Umbilical cord (tissue), 1 donor: ENCODE measurements at regions not wholly inside any gene's neighbourhood (a gene's known extent, or its start where the extent isn't known, plus 50 kb on each side); places are given as distances from the start of the nearest gene placed in this dataset.
"Not testable (repeated sequence)": the region's sequence is repeated elsewhere in the genome, so short reads cannot be mapped to it uniquely, and the experiment has no call there.

Experiments
- DNase-seq: peaks from one replicate; pipeline ENCODE4 v3.0.0-alpha.2; 2015; ENCODE audit warnings: low spot score

DNA sequence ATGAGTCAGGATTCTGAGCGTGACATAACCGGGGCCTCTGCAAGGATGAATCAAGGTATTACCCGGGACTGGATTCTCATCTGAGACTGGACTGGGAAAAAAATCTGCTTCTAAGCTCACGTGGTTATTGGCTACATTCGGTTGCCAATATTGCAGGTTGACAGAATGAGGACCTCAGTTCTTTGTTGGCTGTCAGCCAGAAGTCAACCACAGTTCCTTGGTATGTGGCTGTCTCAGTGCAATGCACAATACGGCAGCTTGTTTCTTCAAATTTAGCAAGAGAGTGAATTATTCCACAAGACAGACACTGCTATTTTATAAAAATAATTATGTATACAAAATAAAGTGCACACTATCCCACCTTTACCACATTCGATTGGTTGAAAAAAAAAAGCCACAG lies 424.2 kb downstream of the KLHL4 start:
- DNase-seq = no peak

GRCh38 chrX:87961471-87961870 lies 443.9 kb downstream of the KLHL4 start:
- no peak for DNase-seq

DNA sequence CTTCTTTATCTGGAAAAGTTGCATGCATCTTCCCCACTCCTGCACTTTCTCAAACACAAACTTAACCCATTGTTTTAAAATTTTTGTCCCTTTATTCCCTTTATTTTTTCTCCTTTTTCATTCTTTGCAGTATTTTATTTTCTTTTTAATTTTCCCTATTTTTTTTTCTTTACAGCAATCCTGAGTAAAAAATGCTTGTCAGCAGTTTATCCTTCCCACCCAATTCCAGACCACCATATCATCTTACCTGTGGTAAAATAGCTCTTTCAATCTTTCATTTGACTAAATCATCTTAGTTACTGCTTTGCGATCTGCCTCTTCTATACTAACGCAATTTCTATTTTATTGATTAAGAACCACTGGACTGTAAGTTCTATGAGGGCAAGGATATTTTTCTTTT lies 450.5 kb downstream of the KLHL4 start:
- no peak for DNase-seq

DNA sequence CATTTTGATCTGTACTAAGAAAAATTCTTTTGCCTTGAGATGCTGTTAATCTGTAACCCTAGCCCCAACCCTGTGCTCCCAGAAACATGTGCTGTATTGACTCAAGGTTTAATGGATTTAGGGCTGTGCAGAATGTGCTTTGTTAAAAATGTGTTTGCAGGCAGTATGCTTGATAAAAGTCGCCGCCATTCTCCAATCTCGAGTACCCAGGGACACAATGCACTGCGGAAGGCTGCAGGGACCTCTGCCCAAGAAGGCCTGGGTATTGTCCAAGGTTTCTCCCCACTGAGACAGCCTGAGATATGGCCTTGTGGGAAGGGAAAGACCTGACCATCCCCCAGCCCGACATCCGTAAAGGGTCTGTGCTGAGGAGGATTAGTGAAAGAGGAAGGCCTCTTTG lies 454.5 kb downstream of the KLHL4 start:
- DNase-seq = peak; percentile 3

GRCh38 chrX:87975365-87975764 lies 457.8 kb downstream of the KLHL4 start:
- DNase-seq = no peak

GRCh38 chrX:88007873-88008272 lies 490.3 kb downstream of the KLHL4 start:
- not testable (repeated sequence) for DNase-seq

DNA sequence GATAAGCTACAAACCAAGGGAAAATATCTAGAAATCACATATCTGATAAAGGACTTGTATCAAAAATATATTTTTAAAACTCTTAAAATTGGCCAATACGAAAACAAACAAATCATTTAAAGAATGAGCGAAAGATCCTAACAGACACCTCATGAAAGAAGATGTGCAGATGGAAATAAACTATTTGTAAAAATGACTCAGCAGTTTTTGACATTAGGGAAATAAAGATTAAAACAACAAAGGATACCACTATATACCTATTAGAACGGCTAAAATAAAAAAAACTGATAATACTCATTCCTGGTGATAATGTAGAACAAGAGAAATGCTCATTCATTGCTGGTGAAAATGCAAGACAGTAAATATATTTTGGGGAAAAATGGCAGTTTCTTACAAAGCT lies 506.4 kb downstream of the KLHL4 start:
- no peak for DNase-seq

- no peak for DNase-seq
These were observed 554.9 kb downstream of the KLHL4 start for GRCh38 chrX:88072339-88073030.

DNA sequence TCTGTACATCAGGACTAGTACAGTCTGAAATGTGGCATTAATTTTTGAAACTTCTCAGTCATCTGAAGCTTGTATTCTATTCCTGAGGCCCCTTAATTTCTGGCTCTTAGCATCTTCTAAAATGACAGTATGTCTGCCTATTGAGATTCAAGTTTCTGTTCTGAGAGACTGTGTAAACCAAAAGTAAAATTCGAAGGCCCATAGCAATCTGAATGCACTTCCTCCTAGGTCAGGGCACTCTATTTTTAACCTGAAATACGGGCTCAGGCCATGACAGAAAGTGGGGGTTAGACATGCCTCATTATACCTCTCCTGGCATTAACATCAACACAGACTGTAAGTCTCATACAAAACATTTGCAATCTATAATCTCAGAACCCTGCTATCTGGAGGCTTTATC lies 584.4 kb downstream of the KLHL4 start:
- DNase-seq = no peak

DNA sequence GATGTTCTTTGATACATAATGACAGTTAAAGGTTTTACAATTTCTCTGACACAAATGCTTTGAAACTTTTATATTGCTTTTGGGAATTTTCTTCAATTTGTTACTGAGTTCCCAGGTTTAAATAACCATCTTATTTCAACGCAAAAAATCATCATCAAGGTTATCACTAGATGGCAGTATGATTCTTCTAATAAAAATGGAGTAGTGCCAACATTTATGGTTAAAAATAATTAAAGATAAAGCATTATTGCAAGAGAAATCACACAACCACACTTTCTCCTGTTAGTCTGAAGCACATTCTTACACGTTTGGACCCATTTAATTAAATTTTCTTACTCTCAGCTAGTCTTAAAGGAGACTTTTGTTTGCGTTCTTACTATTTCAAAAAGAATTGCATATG lies 611.3 kb upstream of the CPXCR1 start:
- DNase-seq = no peak

GRCh38 chrX:88136328-88136727 lies 610.7 kb upstream of the CPXCR1 start:
- DNase-seq = no peak

DNA sequence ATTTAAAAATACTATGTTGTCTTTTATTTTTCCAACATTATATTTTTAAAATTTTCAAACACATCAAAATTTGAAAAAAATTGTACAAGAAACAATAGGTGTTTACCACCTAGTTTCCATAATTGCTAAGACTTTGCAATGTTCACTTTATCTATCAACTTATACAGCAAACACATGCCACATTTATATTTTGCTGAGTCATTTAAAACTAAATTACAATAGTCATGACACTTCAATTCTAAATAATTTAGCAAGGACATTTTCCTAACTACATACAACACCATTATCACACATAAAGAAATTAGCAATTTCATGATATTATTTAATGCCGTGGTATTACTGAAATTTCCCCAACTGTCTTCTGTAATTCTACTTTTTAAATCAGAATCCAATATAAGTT lies 600.4 kb upstream of the CPXCR1 start:
- DNase-seq = no peak

GRCh38 chrX:88170553-88170952 lies 576.5 kb upstream of the CPXCR1 start:
- DNase-seq = no peak

GRCh38 chrX:88173932-88174440 lies 573.0 kb upstream of the CPXCR1 start:
- DNase-seq = not testable (repeated sequence)

DNA sequence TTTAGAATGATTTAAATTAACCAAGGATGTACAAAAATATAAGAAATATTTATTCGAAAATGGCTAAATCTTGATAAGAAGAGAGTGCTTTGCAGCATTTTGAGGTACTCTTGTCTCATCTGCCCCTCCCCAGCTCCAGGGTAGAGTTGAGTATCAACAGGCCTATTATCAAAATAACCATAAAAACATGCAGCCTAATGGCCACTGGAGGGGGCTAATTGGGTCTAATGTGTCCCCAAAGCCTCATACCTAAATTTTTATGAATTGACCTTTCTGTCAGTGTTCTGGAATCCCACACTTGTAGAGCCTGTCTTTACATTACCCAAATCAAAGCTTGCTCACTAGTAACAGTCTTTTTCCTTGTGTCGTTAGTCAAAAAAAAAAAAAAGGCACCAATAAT lies 544.9 kb upstream of the CPXCR1 start:
- DNase-seq = no peak

DNA sequence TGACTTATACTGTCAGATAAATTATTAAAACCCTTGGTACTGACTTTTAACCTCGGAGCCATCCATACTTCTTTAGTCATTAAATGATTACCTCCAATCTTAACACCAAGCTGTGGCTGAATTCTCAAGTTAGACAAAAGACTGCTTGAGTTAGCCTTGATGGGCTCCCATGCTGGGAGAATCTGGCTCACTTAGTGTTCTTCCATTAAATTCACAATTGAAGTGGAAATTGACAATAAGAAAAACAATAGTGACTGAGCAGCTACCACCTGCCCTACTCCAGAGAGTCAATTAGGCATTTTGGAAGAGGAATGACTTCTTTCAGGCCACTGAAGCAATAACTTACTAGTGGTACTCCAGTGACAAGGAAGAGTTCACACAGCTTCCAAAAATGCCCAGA lies 503.0 kb upstream of the CPXCR1 start:
- peak; percentile 2 for DNase-seq

DNA sequence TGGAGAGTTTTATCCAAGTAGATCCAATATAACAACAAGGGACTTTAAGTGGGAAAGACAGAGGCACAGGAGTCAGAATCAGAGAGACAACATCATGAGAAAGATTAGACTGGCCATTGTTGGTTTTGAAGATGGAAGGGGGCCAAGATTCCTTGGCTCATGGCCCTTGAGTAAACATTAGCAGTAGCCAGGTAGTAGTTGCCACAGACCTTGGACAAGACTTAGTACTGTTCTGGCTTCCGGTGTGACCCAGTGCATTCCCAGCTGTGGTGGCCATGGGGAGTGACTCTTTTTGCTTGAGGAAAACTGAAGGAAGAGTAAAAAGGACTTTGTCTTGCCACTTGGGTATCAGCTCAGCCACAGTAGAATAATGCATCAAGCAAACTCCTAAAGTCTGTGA lies 462.2 kb upstream of the CPXCR1 start:
- no peak for DNase-seq

GRCh38 chrX:88313972-88314371 lies 433.1 kb upstream of the CPXCR1 start:
- not testable (repeated sequence) for DNase-seq

DNA sequence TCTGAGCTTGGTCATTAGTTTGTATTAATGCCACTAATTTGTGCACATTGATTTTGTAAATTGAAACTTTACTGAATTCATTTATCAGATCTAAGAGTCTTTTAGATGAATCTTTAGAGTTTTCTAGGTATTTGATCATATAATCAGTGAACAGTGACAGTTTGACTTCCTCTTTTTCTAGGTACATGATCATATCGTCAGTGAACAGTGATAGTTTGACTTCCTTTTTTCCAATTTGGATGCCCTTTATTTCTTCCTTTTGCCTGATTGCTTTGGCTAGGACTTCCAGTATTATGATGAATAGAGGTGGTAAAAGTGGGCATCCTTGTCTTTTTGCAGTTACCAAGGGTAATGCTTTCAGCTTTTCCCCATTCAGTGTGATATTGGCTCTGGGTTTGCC lies 421.4 kb upstream of the CPXCR1 start:
- DNase-seq = no peak

GRCh38 chrX:88355252-88355651 lies 391.8 kb upstream of the CPXCR1 start:
- DNase-seq = no peak

- DNase-seq = no peak
These were observed 380.7 kb upstream of the CPXCR1 start for GRCh38 chrX:88366314-88366713.

- DNase-seq = no peak
These were observed 368.6 kb upstream of the CPXCR1 start for GRCh38 chrX:88378406-88378805.

DNA sequence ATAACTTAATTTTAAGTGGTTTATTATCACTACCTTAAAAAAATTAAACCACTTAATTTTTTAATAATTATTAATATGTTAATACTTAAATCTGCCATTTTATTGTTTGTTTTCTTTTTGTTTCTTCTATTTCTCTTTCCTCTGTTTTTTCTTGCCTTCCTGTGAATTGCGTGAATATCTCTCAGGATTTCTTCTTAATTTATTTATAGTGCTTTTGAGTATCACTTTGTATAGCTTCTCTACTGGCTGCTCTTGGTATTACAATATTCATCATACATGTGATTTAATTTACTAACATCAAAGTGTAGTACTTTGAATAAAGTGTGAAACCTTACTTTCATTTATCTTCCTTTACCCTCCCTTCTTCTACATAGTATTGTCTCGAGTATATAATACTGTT lies 349.5 kb upstream of the CPXCR1 start:
- DNase-seq = no peak

DNA sequence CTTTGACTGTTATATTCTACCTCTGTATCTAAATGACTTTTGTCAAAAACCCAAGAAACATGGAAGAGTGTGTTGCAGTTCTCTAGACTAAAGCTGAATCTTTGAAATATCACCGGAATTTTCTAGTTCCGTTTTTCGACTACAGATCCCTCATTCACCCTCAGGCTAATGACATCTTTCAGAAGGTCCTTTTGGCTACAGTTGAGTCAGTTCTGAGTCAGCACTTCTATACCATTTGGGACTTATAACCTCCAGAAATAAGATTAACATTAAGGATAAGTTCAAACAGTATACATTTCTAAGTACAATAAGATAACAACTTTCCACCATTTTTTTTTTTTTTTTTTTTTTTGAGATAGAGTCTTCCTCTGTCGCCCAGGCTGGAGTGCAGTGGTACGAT lies 331.0 kb upstream of the CPXCR1 start:
- no peak for DNase-seq
